HUES64 (cell line): ENCODE measurements at regions not wholly inside any gene's neighbourhood (a gene's known extent, or its start where the extent isn't known, plus 50 kb on each side); places are given as distances from the start of the nearest gene placed in this dataset.

Experiments
- H3K27ac ChIP-seq: 2 replicates; pipeline ENCODE4 v1.7.0; 2013; ENCODE audit warnings: low read depth, low read length, inconsistent platforms
- H3K27me3 ChIP-seq: 2 replicates; pipeline ENCODE4 v1.6.1; 2013; ENCODE audit warnings: mild to moderate bottlenecking, low read length; ENCODE audit not compliant: insufficient read depth
- H3K36me3 ChIP-seq: 2 replicates; pipeline ENCODE4 v1.6.1; 2013; ENCODE audit warnings: mild to moderate bottlenecking, low read length; ENCODE audit not compliant: insufficient read depth
- H3K4me1 ChIP-seq: 2 replicates; pipeline ENCODE4 v1.6.1; 2013; ENCODE audit warnings: mild to moderate bottlenecking, low read length, moderate library complexity; ENCODE audit not compliant: insufficient read depth
- H3K4me3 ChIP-seq: 2 replicates; pipeline ENCODE4 v1.5.1; 2013; ENCODE audit warnings: mild to moderate bottlenecking, low read length, moderate library complexity
- H3K9ac ChIP-seq: 2 replicates; pipeline ENCODE4 v1.6.1; 2013; ENCODE audit warnings: mild to moderate bottlenecking, low read depth, low read length
- H3K9me3 ChIP-seq: 2 replicates; pipeline ENCODE4 v1.6.1; 2013; ENCODE audit warnings: low read depth, low read length; ENCODE audit not compliant: insufficient read depth
- WGBS: fragments of 150-250, 120-280 bp; methylation state at CpG from one replicate; pipeline ENCODE4 v1.1.7; 2013; ENCODE audit warnings: missing lambda C conversion rate; 5-methylcytosine and 5-hydroxymethylcytosine counted together

DNA sequence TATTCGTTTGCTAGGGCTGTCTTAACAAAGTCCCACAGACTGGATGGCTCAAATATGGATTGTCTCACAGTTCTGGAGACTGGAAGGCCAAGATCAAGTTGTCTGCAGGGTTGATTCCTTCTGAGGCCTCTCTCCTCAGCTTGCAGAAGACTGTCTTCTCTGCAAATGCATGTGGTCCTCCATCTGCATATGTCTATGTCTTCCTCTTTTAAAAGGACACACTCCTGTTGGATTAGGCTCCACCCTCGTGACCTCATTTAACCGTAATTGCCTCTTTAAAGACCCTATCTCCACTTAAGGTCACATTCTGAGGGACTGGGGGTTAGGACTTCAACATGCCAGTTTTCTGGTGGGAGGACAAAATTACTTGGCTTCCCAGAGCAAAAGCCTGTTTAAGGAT lies 123.3 kb downstream of the SLC38A6 start:
- Histone ChIP-seq H3K36me3 (no peaks in the 10 kb centered on the region), H3K9me3 (peaks cover 6% of the 10 kb centered on the region; the same call in 1 of the 2 replicates), H3K4me1 (peaks cover 47% of the 10 kb centered on the region), H3K27me3 (no peaks in the 10 kb centered on the region), H3K27ac (peak overlapping the region; percentile 79), H3K9ac (peak overlapping the region; percentile 55; the same call in 1 of the 2 replicates), H3K4me3 (no peak overlapping the region)
- 71% methylated on average over 3 of the region's 3 CpGs for WGBS

DNA sequence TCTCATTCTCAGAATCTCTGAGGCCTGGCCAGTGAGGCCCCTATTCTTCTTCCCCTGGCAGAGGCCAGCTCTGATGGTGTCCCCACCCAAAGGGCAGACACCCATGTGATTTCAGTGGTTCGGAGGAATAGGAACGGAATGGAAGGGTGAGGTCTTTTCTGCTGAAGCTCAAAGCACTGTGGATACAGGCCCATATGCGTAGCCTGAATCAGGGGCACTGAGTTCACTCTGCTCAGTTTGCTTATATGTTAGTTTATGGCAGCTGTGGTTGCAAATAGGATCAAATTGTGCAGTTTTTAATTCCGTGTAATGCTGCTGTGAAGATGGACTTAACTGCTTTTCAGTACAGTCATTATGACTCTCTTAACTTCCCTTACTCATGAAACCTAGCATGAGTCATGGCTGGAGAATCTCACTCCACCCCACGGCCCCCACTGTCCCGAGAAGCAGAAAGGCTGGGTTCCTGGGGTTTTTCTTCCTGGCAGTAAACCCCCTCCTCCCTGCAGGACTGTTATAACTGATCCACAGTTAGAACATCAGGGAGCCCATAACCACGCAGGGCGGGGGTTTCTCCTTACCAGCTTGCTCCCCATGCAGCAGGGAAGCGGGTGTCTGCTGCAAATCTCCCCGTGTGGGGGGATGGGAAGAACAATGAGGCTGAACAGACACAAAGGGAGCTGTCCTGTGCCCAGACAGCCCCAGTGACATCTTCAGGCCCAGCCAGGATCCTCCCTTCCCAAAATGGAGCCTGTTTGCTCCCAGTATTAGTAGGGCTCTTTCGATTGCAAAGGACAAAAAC lies 122.7 kb downstream of the SLC38A6 start:
- H3K36me3 ChIP-seq: 0 out of 2 replicates have a peak, but pooled peaks cover 1% of the 10 kb centered on the region
- WGBS: 55% methylated on average over 11 of the region's 11 CpGs
- no peak overlapping the region for H3K4me3 ChIP-seq
- H3K9ac ChIP-seq: peak overlapping the region; percentile 55; the same call in 1 of the 2 replicates
- H3K27ac ChIP-seq: peak overlapping the region; percentile 79
- H3K9me3 ChIP-seq: peaks cover 12% of the 10 kb centered on the region
- H3K27me3 ChIP-seq: no peaks in the 10 kb centered on the region
- H3K4me1 ChIP-seq: peaks cover 47% of the 10 kb centered on the region

- Histone ChIP-seq H3K4me3 (no peak overlapping the region), H3K36me3 (0 out of 2 replicates have a peak, but pooled peaks cover 3% of the 10 kb centered on the region), H3K4me1 (peaks cover 47% of the 10 kb centered on the region), H3K27me3 (no peaks in the 10 kb centered on the region), H3K9ac (peak overlapping the region; percentile 55; the same call in 1 of the 2 replicates), H3K9me3 (peaks cover 21% of the 10 kb centered on the region), H3K27ac (peak overlapping the region; percentile 79)
- WGBS: 83% methylated on average over 10 of the region's 10 CpGs
These were observed 121.8 kb downstream of the SLC38A6 start for GRCh38 chr14:61102549-61103466.
